Astrocyte (in vitro differentiated cells and primary cell): ENCODE measurements at regions not wholly inside any gene's neighbourhood (a gene's known extent, or its start where the extent isn't known, plus 50 kb on each side); places are given as distances from the start of the nearest gene placed in this dataset.
A peak's percentile ranks its signal among the peaks of the same experiment; 100 is the strongest.

Experiments
- DNase-seq: peaks from one replicate; pipeline ENCODE4 v3.0.0-alpha.2; 2010; ENCODE audit warnings: low read depth
- FAIRE-seq: peaks from 2 replicates; lab custom pipeline; 2011; peaks lifted over from hg19 to GRCh38; lab: Jason Lieb, UNC
- H2AFZ ChIP-seq: 2 replicates; pipeline ENCODE4 v1.6.0; 2012; ENCODE audit warnings: low read depth, low read length, inconsistent platforms
- H3K27ac ChIP-seq: 2 replicates; pipeline ENCODE4 v1.5.1; 2011; ENCODE audit warnings: low read depth, low read length, inconsistent platforms
- H3K27me3 ChIP-seq: 2 replicates; pipeline ENCODE4 v1.6.0; 2011; ENCODE audit warnings: low read length, inconsistent platforms; ENCODE audit not compliant: insufficient read depth
- H3K36me3 ChIP-seq: 2 replicates; pipeline ENCODE4 v1.5.1; 2011; ENCODE audit warnings: low read length, inconsistent platforms; ENCODE audit not compliant: insufficient read depth
- H3K4me1 ChIP-seq: 2 replicates; pipeline ENCODE4 v1.5.1; 2011; ENCODE audit warnings: low read length, inconsistent platforms; ENCODE audit not compliant: insufficient read depth
- H3K4me2 ChIP-seq: 2 replicates; pipeline ENCODE4 v1.6.0; 2012; ENCODE audit warnings: low read length, inconsistent platforms
- H3K4me3 ChIP-seq: 2 replicates; pipeline ENCODE4 v1.5.1; 2011; ENCODE audit warnings: low read depth, mild to moderate bottlenecking, low read length, inconsistent platforms; ENCODE audit not compliant: insufficient read depth
- H3K79me2 ChIP-seq: 2 replicates; pipeline ENCODE4 v1.6.0; 2012; ENCODE audit warnings: mild to moderate bottlenecking, low read length, inconsistent platforms; ENCODE audit not compliant: insufficient read depth
- H3K9ac ChIP-seq: 2 replicates; pipeline ENCODE4 v1.6.0; 2012; ENCODE audit warnings: mild to moderate bottlenecking, low read length, inconsistent platforms
- H3K9me3 ChIP-seq: 2 replicates; pipeline ENCODE4 v1.5.1; 2012; ENCODE audit warnings: low read depth, mild to moderate bottlenecking, low read length, inconsistent platforms; ENCODE audit not compliant: insufficient read depth
- H4K20me1 ChIP-seq: 2 replicates; pipeline ENCODE4 v1.6.0; 2012; ENCODE audit warnings: low read length, inconsistent platforms; ENCODE audit not compliant: insufficient read depth
- H3K27ac Mint-ChIP-seq: one replicate; pipeline ENCODE4 v1.8.0; 2021; ENCODE audit warnings: mild to moderate bottlenecking, mixed read lengths; ENCODE audit not compliant: unreplicated experiment
- H3K27me3 Mint-ChIP-seq: one replicate; pipeline ENCODE4 v1.8.0; 2021; ENCODE audit warnings: low read depth, mixed read lengths; ENCODE audit not compliant: unreplicated experiment
- H3K36me3 Mint-ChIP-seq: one replicate; pipeline ENCODE4 v1.8.0; 2021; ENCODE audit warnings: low read depth, mixed read lengths; ENCODE audit not compliant: unreplicated experiment
- H3K4me1 Mint-ChIP-seq: one replicate; pipeline ENCODE4 v1.8.0; 2021; ENCODE audit warnings: low read depth, mixed read lengths; ENCODE audit not compliant: unreplicated experiment
- H3K4me3 Mint-ChIP-seq: one replicate; pipeline ENCODE4 v1.8.0; 2021; ENCODE audit warnings: mild to moderate bottlenecking, moderate library complexity, mixed read lengths; ENCODE audit not compliant: unreplicated experiment
- H3K9me3 Mint-ChIP-seq: one replicate; pipeline ENCODE4 v1.8.0; 2021; ENCODE audit warnings: mild to moderate bottlenecking, mixed read lengths; ENCODE audit not compliant: unreplicated experiment
- CTCF ChIP-seq: IDR thresholded peaks from 2 replicates; pipeline ENCODE4 v1.5.1; 2011; ENCODE audit warnings: low read depth, mild to moderate bottlenecking, inconsistent platforms, low read length, moderate library complexity; ENCODE audit not compliant: insufficient read depth
- EZH2 ChIP-seq: IDR thresholded peaks from 2 replicates; pipeline ENCODE4 v1.6.1; 2012; ENCODE audit warnings: mild to moderate bottlenecking, low read length, inconsistent platforms; ENCODE audit not compliant: insufficient read depth

GRCh38 chr21:35254006-35254764 is 205.1 kb upstream of the RUNX1 start:
- H2AFZ ChIP-seq = no peak overlapping the region
- Mint-ChIP-seq H3K9me3 (peaks cover 3% of the 10 kb centered on the region), H3K27ac (peak overlapping the region; percentile 60), H3K27me3 (no peaks in the 10 kb centered on the region), H3K4me3 (peak overlapping the region; percentile 15), H3K36me3 (no peaks in the 10 kb centered on the region), H3K4me1 (peaks cover 38% of the 10 kb centered on the region)
- DNase-seq (peak; percentile 94), FAIRE-seq (no peak)
- peak overlapping the region; percentile 15 for H3K9ac ChIP-seq
- H3K27me3 ChIP-seq = no peaks in the 10 kb centered on the region
- H3K79me2 ChIP-seq = no peaks in the 10 kb centered on the region
- H3K4me3 ChIP-seq = no peak overlapping the region
- H3K36me3 ChIP-seq = no peaks in the 10 kb centered on the region
- H3K9me3 ChIP-seq = no peaks in the 10 kb centered on the region
- peak overlapping the region; percentile 49 for H3K27ac ChIP-seq
- peak overlapping the region; percentile 56 for H3K4me2 ChIP-seq
- peaks cover 43% of the 10 kb centered on the region for H3K4me1 ChIP-seq
- TF ChIP-seq EZH2 (no peak), CTCF (no peak)
- no peaks in the 10 kb centered on the region for H4K20me1 ChIP-seq

GRCh38 chr21:35252831-35253230 is 203.7 kb upstream of the RUNX1 start:
- no peak overlapping the region for H3K9ac ChIP-seq
- H3K4me2 ChIP-seq = no peak overlapping the region
- no peaks in the 10 kb centered on the region for H3K27me3 ChIP-seq
- no peaks in the 10 kb centered on the region for H3K79me2 ChIP-seq
- DNase-seq (peak; percentile 74), FAIRE-seq (no peak)
- Mint-ChIP-seq H3K27ac (no peak overlapping the region), H3K9me3 (peaks cover 3% of the 10 kb centered on the region), H3K4me3 (no peak overlapping the region), H3K36me3 (no peaks in the 10 kb centered on the region), H3K27me3 (no peaks in the 10 kb centered on the region), H3K4me1 (peaks cover 38% of the 10 kb centered on the region)
- H2AFZ ChIP-seq = no peak overlapping the region
- no peak for TF ChIP-seq CTCF
- no peak for TF ChIP-seq EZH2
- no peaks in the 10 kb centered on the region for H3K36me3 ChIP-seq
- H3K4me1 ChIP-seq = peaks cover 41% of the 10 kb centered on the region
- H4K20me1 ChIP-seq = no peaks in the 10 kb centered on the region
- no peak overlapping the region for H3K4me3 ChIP-seq
- no peaks in the 10 kb centered on the region for H3K9me3 ChIP-seq
- no peak overlapping the region for H3K27ac ChIP-seq

GRCh38 chr21:35249636-35250035 is 200.5 kb upstream of the RUNX1 start:
- H3K4me3 ChIP-seq = no peak overlapping the region
- DNase-seq = no peak
- no peak overlapping the region for H3K27ac ChIP-seq
- Mint-ChIP-seq H3K9me3 (peaks cover 5% of the 10 kb centered on the region), H3K4me3 (no peak overlapping the region), H3K27me3 (no peaks in the 10 kb centered on the region), H3K4me1 (peaks cover 11% of the 10 kb centered on the region), H3K27ac (no peak overlapping the region), H3K36me3 (no peaks in the 10 kb centered on the region)
- TF ChIP-seq CTCF (no peak), EZH2 (no peak)
- no peaks in the 10 kb centered on the region for H3K36me3 ChIP-seq
- no peaks in the 10 kb centered on the region for H3K27me3 ChIP-seq
- no peaks in the 10 kb centered on the region for H3K9me3 ChIP-seq
- no peak for FAIRE-seq
- H3K9ac ChIP-seq = no peak overlapping the region
- H3K4me1 ChIP-seq = peaks cover 20% of the 10 kb centered on the region
- H2AFZ ChIP-seq = no peak overlapping the region
- no peaks in the 10 kb centered on the region for H4K20me1 ChIP-seq
- no peak overlapping the region for H3K4me2 ChIP-seq
- no peaks in the 10 kb centered on the region for H3K79me2 ChIP-seq
